Activated CD8-positive, alpha-beta T cell treated with anti-CD3 and anti-CD28 coated beads for 36 hours (primary cell): ENCODE measurements at regions not wholly inside any gene's neighbourhood (a gene's known extent, or its start where the extent isn't known, plus 50 kb on each side); places are given as distances from the start of the nearest gene placed in this dataset.

Experiments
- ATAC-seq: fragments of 200-7000 bp; cut with Tn5 transposase; one replicate; pipeline ENCODE4 v1.10.0; 2021; ENCODE audit warnings: mild to moderate bottlenecking, moderate library complexity
- CTCF ChIA-PET: fragments of 350-600 bp; sonication (Branson Sonifier 250); formaldehyde crosslinking; loops from one replicate; lab custom pipeline; 2021; ENCODE audit warnings: antibody characterized with exemption; lab: Charles Lee
- POLR2A ChIA-PET: fragments of 350-600 bp; sonication (Branson Sonifier 250); formaldehyde crosslinking; loops from one replicate; lab custom pipeline; 2021; ENCODE audit warnings: antibody characterized with exemption; lab: Charles Lee
- DNase-seq: peaks from one replicate; pipeline ENCODE4 v3.0.0-alpha.2; 2020
- H3K27ac Mint-ChIP-seq: one replicate; pipeline ENCODE4 v1.8.0; 2021; ENCODE audit warnings: mild to moderate bottlenecking, mixed read lengths
- H3K27me3 Mint-ChIP-seq: one replicate; pipeline ENCODE4 v1.8.0; 2021; ENCODE audit warnings: mixed read lengths
- H3K36me3 Mint-ChIP-seq: one replicate; pipeline ENCODE4 v1.8.0; 2021; ENCODE audit warnings: low read depth, mixed read lengths
- H3K4me1 Mint-ChIP-seq: one replicate; pipeline ENCODE4 v1.8.0; 2021; ENCODE audit warnings: low read depth, mixed read lengths
- H3K4me3 Mint-ChIP-seq: one replicate; pipeline ENCODE4 v1.8.0; 2021; ENCODE audit warnings: mild to moderate bottlenecking, moderate library complexity, mixed read lengths
- H3K9me3 Mint-ChIP-seq: one replicate; pipeline ENCODE4 v1.8.0; 2021; ENCODE audit warnings: mixed read lengths
- CTCF ChIP-seq: fragments of 200-600 bp; IDR thresholded peaks from one replicate; pipeline ENCODE4 v1.8.0; 2022; ENCODE audit warnings: antibody characterized with exemption, mild to moderate bottlenecking
- intact Hi-C: fragments of 100-400 bp; cut with micrococcal nuclease; formaldehyde crosslinking; loops from one replicate; pipeline ENCODE4 v1.10.0; 2022

GRCh38 chr13:53623146-53623545 is 594.5 kb downstream of the OLFM4 start:
- intact Hi-C loops, result no loop called here
- no peak for ATAC-seq

GRCh38 chr13:53631511-53631910 is 602.9 kb downstream of the OLFM4 start:
- CTCF ChIA-PET, result no interaction called here

More at GRCh38 chr13:53623146-53623545, 594.5 kb downstream of the OLFM4 start:
- no peak overlapping the region for H3K27ac Mint-ChIP-seq
- CTCF ChIA-PET, result no interaction called here
- H3K4me3 Mint-ChIP-seq, result no peak overlapping the region
- no peaks in the 10 kb centered on the region for H3K27me3 Mint-ChIP-seq
- no peaks in the 10 kb centered on the region for H3K36me3 Mint-ChIP-seq
- peaks cover 5% of the 10 kb centered on the region for H3K9me3 Mint-ChIP-seq
- TF ChIP-seq CTCF, result no peak
- POLR2A ChIA-PET, result interaction anchor here (0.7 kb wide), 1 partner anchor 398 kb away, joined by 5 read pairs; no protein-coding TSS in a partner anchor
- no peaks in the 10 kb centered on the region for H3K4me1 Mint-ChIP-seq
- DNase-seq, result no peak

GRCh38 chr13:53638040-53638439 is 609.4 kb downstream of the OLFM4 start:
- H3K27ac Mint-ChIP-seq, result no peak overlapping the region

More at GRCh38 chr13:53631511-53631910, 602.9 kb downstream of the OLFM4 start:
- intact Hi-C loops, result no loop called here
- ATAC-seq, result no peak
- Mint-ChIP-seq H3K4me3 (no peak overlapping the region), H3K36me3 (no peaks in the 10 kb centered on the region), H3K27me3 (no peaks in the 10 kb centered on the region), H3K4me1 (no peaks in the 10 kb centered on the region), H3K27ac (no peak overlapping the region), H3K9me3 (peaks cover 2% of the 10 kb centered on the region)
- DNase-seq, result no peak
- POLR2A ChIA-PET, result no interaction called here
- no peak for TF ChIP-seq CTCF

GRCh38 chr13:53642306-53642705 is 613.7 kb downstream of the OLFM4 start:
- TF ChIP-seq CTCF, result no peak
- H3K4me1 Mint-ChIP-seq, result no peaks in the 10 kb centered on the region
- no peaks in the 10 kb centered on the region for H3K36me3 Mint-ChIP-seq
- no peak overlapping the region for H3K4me3 Mint-ChIP-seq
- no peak overlapping the region for H3K27ac Mint-ChIP-seq
- H3K9me3 Mint-ChIP-seq, result peaks cover 2% of the 10 kb centered on the region
- ATAC-seq, result no peak
- CTCF ChIA-PET, result interaction anchor here (1.0 kb wide), 1 partner anchor 32 kb away, joined by 3 read pairs; no protein-coding TSS in a partner anchor
- intact Hi-C loops, result no loop called here
- POLR2A ChIA-PET, result no interaction called here
- no peaks in the 10 kb centered on the region for H3K27me3 Mint-ChIP-seq
- no peak for DNase-seq

More at GRCh38 chr13:53638040-53638439, 609.4 kb downstream of the OLFM4 start:
- no peaks in the 10 kb centered on the region for H3K4me1 Mint-ChIP-seq
- peaks cover 3% of the 10 kb centered on the region for H3K9me3 Mint-ChIP-seq
- no peaks in the 10 kb centered on the region for H3K27me3 Mint-ChIP-seq
- H3K4me3 Mint-ChIP-seq, result no peak overlapping the region
- ATAC-seq (no peak), DNase-seq (no peak)
- TF ChIP-seq CTCF, result no peak
- no peaks in the 10 kb centered on the region for H3K36me3 Mint-ChIP-seq
- intact Hi-C loops, result no loop called here
- ChIA-PET POLR2A (no interaction called here), CTCF (no interaction called here)

- Mint-ChIP-seq H3K27me3 (no peaks in the 10 kb centered on the region), H3K36me3 (no peaks in the 10 kb centered on the region), H3K9me3 (peaks cover 3% of the 10 kb centered on the region), H3K4me1 (no peaks in the 10 kb centered on the region), H3K4me3 (no peak overlapping the region), H3K27ac (no peak overlapping the region)
- DNase-seq (no peak), ATAC-seq (no peak)
- ChIA-PET POLR2A (no interaction called here), CTCF (no interaction called here)
- TF ChIP-seq CTCF, result no peak
- intact Hi-C loops, result no loop called here
These were observed 620.1 kb downstream of the OLFM4 start for GRCh38 chr13:53648673-53649072.
